GM11168 (cell line): ENCODE measurements at regions not wholly inside any gene's neighbourhood (a gene's known extent, or its start where the extent isn't known, plus 50 kb on each side); places are given as distances from the start of the nearest gene placed in this dataset.

ENCODE experiments used
- in situ Hi-C: fragments of 300-500 bp; cut with MboI; formaldehyde crosslinking; loops from one replicate; pipeline ENCODE4 v1.12.0; 2022; ENCODE audit warnings: low sequenced_read_pairs; ENCODE audit not compliant: unreplicated experiment

- in situ Hi-C loops = no loop called here
These were observed 381.2 kb upstream of the TBL1XR1 start for GRCh38 chr3:177578488-177578887.

GRCh38 chr3:177579419-177579818, 382.1 kb upstream of the TBL1XR1 start:
- in situ Hi-C loops = no loop called here

- in situ Hi-C loops = no loop called here
These were observed 383.2 kb upstream of the TBL1XR1 start for GRCh38 chr3:177580437-177580836.

DNA sequence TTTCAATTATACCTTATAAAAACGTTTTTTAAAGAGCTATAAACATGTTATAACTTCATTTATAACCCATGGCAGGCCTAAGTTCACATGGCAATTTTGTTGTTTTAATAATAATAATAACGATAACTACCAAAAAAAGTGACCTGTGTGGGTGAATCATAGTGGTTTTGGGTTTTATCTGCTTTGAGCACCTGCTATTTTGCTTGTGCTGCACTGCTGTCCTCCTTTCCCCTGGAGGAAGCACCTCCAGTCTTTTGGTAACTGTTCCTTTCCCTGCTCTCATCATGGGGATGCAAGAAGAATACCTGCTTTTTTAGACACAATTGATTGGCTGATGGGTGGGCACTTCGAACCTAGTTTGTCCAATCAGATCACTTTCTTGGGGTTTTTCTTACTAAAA, 388.0 kb upstream of the TBL1XR1 start:
- in situ Hi-C loops = no loop called here

DNA sequence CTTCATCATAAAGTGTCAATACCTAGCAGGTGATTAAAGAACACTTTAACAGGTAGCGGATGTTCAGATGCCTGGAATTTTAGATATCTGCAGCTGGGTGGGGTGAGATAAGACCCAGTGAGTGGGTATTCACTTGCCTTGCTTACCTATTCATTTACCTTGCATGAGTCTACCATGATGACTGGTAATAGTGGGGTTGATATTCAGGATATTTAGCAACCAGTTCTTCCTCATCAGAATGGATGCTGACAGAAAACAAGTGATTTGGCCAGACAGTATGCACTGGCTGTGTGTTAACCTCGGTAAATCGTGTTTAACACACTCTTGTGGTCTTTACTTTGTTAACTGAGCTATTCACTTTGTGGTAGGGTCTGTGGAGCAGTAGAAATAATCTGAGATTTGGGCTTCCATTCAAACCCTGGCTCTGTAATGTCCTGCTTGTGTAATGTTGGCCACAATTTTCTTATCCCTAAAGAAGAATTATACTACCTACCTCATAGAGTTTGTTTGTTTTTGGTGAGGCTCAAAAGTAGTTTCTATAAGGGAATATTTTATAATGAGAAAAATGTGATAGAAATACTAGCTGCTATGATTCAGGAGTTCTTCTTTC, 391.9 kb upstream of the TBL1XR1 start:
- in situ Hi-C loops = no loop called here

DNA sequence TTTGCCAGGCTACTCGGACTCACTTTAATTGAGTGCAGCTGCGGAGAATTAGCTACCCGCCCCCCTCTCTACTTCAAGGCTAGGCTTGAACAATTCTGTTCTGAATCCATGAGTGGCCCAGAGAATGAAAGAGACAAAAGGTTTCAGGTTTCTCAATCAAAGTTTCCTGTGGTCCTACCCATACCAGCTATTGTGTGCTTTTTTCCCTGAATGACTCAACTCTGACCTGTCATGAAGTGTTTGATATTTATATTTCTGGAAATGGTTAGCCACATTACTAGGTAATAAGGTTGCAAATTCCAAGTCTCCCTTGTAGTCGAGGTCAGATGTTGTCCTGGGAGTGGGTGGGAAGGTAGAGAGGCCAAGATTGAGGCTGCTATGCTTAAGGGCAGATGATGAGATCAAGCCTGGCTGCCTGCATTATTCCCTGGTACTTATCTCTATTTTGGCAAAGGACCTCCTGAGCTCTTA, 392.7 kb upstream of the TBL1XR1 start:
- in situ Hi-C loops = no loop called here

DNA sequence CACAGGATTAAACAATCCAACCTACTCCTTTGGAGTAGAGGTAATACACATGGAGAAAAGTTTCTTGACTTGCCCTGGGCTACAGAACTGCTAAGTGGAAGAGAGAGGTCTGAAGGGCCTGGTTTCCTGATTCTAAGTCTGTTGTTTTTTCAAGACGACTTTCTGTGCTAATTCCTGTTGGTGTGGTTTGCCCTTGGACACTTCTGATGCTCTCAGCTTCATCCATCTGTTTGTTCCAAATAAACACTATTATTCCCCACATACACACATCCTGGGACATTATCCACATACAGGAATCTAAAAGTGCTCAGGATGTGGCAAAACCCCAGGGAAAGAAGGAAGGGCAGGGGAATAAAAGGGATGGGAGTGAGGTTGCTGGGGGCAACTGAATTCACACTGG, 393.5 kb upstream of the TBL1XR1 start:
- in situ Hi-C loops = no loop called here

DNA sequence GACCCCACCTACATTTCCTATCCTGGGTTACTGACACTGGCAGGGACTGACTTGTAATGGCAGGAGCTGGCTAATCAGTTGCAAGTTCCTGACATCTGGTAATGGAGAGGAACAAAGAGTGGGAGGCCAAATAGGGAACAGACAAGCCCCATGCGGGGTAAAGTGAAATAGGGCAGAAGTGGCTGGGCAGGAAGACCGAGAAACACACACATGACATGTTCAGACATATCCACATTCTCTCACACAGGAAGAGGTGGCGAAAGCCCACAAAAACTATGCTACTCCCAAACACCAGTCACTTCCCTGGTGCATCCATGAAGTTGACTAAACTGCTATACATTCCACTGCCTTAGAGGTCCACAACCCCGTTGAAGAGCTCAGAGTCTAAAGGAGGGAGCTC, 394.1 kb upstream of the TBL1XR1 start:
- in situ Hi-C loops = no loop called here

DNA sequence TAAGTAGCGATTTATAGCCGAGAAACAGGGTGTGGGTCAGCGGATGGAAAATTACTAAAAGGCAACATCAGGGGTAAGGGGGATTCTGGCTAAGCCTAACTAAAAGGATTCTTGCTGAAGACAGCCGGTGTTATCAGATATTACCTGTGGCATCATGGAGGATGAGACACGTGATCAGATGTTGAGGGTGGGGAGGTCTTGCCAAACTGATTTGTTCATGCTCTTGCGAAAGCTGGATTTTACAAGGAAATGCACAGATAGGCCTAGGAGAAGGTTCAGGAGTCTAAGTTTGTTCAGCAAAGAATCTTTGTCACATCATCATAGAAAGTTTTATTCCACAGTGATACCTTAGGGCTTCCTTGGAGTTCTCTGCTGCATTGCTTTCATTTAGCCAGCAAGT, 396.8 kb upstream of the TBL1XR1 start:
- in situ Hi-C loops = no loop called here

- in situ Hi-C loops = no loop called here
These were observed 398.4 kb upstream of the TBL1XR1 start for GRCh38 chr3:177595530-177596188.

DNA sequence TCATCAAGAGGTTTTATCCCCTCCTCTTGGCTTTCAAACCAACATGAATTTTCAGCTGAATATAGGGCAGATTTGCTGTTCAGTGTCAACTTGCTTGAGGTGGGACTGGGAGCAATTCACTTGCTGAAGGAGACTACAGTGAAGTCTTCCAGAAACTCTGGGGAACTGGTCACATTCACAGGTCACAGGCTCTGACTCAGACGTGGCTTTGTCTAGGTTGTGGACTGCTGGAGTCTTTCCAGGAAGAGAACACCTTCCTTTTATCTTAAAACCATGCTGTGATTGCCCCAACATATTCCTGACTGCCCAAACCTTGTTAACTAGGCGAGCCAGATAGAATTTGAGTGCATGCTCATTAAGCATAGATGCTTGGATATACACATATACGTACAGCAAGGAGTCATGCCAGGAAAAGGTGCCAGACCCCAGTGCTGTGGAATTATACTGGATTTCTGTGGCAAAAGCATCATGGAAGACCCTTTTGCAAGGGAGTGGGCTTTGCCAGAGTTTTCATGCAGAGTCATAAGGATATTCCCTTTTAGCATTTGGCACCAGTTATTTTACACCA, 399.1 kb upstream of the TBL1XR1 start:
- in situ Hi-C loops = no loop called here

GRCh38 chr3:177596816-177597271, 399.6 kb upstream of the TBL1XR1 start:
- in situ Hi-C loops = no loop called here

DNA sequence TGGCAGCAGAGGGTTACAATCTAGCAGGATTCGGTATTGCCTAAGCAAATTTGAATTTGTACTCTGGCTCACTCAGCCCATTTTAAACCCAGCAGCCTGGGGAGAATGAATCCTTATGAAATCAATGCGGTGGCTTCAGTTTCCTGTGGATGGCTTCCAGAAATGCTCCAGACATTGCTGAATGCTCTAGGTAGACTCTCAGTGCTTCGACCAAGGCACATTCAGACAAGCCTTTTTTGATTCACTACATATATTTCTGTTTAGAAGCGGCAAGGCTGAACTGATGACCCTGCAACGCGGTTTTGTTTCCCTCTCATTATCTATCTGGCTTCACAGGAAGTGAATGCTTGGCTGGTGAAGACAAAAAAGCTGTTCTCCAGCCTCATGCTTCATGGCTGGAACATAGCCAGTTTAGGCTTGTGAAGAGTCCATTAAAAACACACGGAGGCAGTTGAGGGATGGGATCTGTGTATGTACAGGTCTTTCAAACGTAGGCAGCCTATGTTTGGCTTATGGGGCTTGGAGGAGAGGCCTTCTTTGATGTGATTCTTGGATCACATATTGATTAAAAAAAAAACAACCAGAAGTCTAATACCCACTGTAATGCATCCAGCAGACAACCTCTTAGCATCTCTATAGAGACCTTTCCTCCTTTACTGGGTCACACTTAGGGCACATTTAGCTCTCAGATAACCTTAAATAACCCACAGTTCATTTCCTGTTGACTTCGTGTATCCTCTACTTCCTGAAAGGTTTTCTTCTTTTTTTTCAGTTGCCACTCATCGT, 400.2 kb upstream of the TBL1XR1 start:
- in situ Hi-C loops = no loop called here

DNA sequence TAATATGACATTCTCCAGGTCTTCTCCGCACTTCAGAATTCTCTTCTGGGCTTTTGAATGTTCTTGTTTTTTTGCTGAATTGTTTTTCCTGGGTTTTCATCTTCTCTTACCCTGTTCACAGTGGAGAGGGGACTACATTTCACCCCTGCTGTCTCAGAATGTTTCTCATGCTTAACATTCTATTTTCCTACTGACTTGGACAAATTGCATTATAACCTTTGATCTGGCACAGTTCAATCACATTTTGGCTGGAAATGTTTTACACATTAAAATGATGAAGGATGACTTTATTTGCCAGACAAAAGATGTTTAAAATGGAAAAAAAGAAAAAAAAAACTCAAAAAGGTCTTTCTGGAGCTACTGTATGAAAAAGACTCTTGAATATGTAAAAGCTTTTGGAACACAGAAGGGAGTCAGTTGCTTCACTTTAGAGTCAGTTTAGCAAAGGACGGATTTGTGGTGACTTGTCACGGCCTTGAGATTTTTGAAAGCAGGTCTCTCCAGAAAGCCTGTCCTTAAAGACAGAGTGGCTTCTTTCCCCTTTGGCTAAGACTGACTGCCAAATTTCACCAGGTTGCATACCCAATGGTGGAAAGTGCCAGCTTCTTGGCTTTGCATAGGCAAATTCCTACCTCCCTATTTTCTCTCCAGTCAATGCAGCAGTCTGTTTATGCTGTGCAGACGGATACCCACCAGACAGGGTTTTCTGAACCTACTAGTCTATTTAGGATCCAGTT, 401.0 kb upstream of the TBL1XR1 start:
- in situ Hi-C loops = no loop called here

- in situ Hi-C loops = no loop called here
These were observed 402.0 kb upstream of the TBL1XR1 start for GRCh38 chr3:177599326-177599725.

DNA sequence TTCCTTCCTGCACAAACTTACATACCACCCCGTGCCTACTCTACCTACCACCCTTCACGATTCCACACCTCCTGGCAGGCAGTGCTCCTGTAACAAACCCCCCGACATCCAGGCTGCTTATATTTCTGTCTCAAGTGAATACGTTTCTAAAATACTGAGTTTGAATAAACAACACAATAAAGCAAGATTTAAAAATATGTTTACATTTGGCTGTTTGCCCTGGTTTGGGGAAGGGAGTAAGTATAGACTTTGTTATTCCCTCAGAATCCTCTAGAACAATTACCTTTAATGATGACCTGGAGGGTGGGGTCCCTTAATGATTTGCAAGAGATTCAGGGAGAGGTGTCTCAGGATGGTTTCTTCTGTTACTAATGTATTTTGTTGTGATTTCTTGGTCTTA, 402.6 kb upstream of the TBL1XR1 start:
- in situ Hi-C loops = no loop called here

- in situ Hi-C loops = no loop called here
These were observed 403.1 kb upstream of the TBL1XR1 start for GRCh38 chr3:177600411-177600810.

- in situ Hi-C loops = no loop called here
These were observed 403.9 kb upstream of the TBL1XR1 start for GRCh38 chr3:177601152-177601551.

- in situ Hi-C loops = no loop called here
These were observed 405.4 kb upstream of the TBL1XR1 start for GRCh38 chr3:177602601-177603147.

DNA sequence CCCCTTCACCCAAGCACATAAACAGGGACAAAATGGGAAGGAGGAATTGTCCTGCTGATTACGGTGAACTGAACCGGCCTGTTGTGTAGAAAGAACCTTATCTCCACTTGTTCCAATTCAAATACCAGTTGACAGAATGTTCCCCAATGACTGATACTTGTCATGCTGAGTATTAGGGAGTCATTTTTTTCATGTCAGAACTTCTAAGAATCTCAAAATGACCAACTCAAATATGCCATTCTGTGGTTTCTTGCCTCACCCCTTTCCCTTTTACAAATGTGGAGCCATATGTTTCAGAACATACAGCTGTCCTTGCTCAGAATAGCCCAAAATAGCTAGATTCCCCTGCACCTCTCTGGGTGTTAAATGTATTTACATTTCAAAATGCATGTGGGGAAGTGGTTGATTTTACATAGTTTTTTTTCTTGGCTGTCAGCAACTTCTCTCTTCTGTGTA, 405.9 kb upstream of the TBL1XR1 start:
- in situ Hi-C loops = no loop called here
